Ovary (tissue), 7 donors: ENCODE measurements at regions not wholly inside any gene's neighbourhood (a gene's known extent, or its start where the extent isn't known, plus 50 kb on each side); places are given as distances from the start of the nearest gene placed in this dataset.

Experiments
- DNase-seq, 5 donors: peaks; one replicate each; pipeline ENCODE4 v3.0.0-alpha.2; 2019 to 2020
- H3K27ac ChIP-seq, 2 donors: fragments of 200-600 bp; one replicate each; pipeline versions ENCODE4 v1.5.1 to v1.8.0; 2019 to 2022
- H3K27me3 ChIP-seq: fragments of 200-600 bp; one replicate; pipeline ENCODE4 v1.8.0; 2022
- H3K36me3 ChIP-seq: fragments of 200-600 bp; sonication (generic); one replicate; pipeline ENCODE4 v1.5.1; 2019
- H3K4me1 ChIP-seq: one replicate; pipeline ENCODE4 v1.8.1; 2013; ENCODE audit warnings: mild to moderate bottlenecking, moderate library complexity; ENCODE audit not compliant: insufficient read depth
- H3K4me3 ChIP-seq: fragments of 200-600 bp; sonication (generic); one replicate; pipeline ENCODE4 v1.5.1; 2017
- H3K9me3 ChIP-seq, 2 donors: fragments of 200-600 bp in 1 of 2; sonication (generic) in 1 of 2; one replicate each; pipeline versions ENCODE4 v1.5.1 to v1.8.1; 2013 to 2019; ENCODE audit warnings: mild to moderate bottlenecking in 1 of 2, moderate library complexity in 1 of 2
- EP300 ChIP-seq: sonication (generic); formaldehyde crosslinking; IDR thresholded peaks from one replicate; pipeline ENCODE4 v1.6.1; 2017; ENCODE audit warnings: antibody characterized with exemption
- POLR2A ChIP-seq: fragments of 450-650 bp; IDR thresholded peaks from one replicate; pipeline ENCODE4 v1.6.1; 2017; ENCODE audit warnings: antibody characterized with exemption, mild to moderate bottlenecking, moderate library complexity
- WGBS, 3 donors: extraction: QIAGEN DNeasy Blood & Tissue Kit in 1 of 3; methylation state at CpG; one replicate each; pipeline versions ENCODE4 v1.1.5 to v1.1.7; 2013 to 2017; 5-methylcytosine and 5-hydroxymethylcytosine counted together
- intact Hi-C, 4 donors: fragments of 100-400 bp; cut with DNase I; formaldehyde crosslinking; loops; one replicate each; pipeline versions ENCODE4 v1.11.0 to v1.15.1; 2022 to 2023
- TF ChIP-seq, protein P1 (sequence below), 3 donors: fragments of 450-650 bp in 2 of 3; fragments of 200-600 bp in 1 of 3; IDR thresholded peaks; one replicate each; pipeline versions ENCODE4 v1.5.1 to v1.8.0; 2016 to 2022; ENCODE audit warnings: antibody characterized with exemption in 3 of 3, mild to moderate bottlenecking in 1 of 3
- donor health status: DM: no; HTN: no; CAD: no; lungs with moderate emphysema.
- donor health status: DM: no; HTN: no; CAD: no.
- donor health status: Bipolar disorder and iron deficiency.
- donor health status: DM: no; HTN: no; CAD: no.
- donor health status: DM: yes; HTN: yes; CAD: no.

DNA sequence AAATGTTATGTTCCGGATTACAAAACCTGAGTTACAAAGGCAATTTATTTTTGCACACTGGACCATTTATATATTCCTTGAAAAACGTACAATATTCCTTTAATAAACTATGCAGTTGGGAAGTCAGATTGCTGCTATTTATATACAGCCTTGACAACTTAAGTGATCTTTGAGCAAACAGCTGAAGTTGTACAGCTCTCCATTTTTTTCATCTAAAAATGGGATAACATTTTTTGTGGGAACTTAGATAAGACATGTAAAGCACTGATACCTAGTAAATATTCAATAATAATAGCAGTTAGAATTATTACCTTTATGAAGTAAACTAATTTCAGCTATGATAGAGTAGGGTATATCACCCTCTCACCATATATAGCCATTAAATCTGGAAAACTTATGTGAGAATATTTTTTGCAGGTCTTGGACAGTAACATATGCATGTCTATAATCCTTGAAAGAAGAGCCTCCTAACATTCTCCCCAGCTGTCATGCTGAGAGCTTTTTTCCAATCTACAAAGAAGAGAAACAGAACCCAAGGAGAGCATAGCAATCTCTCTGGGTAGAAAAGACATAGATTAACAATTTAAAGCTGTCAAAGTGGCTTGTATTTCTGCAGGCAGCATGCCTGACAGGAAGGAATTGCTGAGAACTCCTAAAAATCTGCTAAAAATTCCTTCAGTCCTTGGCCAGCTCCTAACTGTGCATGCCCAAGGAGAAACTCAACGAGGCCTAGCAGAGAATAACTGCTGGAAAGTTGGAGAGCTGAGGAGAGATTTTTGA is 326.0 kb downstream of the CRPPA start:
- WGBS, 3 donors = 37 to 50% (median 43%) methylated on average over 3 of the region's 3 CpGs
- H3K36me3 ChIP-seq = no peaks in the 10 kb centered on the region
- H3K9me3 ChIP-seq = no peaks in the 10 kb centered on the region
- H3K27me3 ChIP-seq = no peaks in the 10 kb centered on the region
- intact Hi-C loops = no loop called here
- H3K27ac ChIP-seq = no peak overlapping the region
- no peak overlapping the region for H3K4me3 ChIP-seq
- DNase-seq = no peak
- TF ChIP-seq, protein P1, sequence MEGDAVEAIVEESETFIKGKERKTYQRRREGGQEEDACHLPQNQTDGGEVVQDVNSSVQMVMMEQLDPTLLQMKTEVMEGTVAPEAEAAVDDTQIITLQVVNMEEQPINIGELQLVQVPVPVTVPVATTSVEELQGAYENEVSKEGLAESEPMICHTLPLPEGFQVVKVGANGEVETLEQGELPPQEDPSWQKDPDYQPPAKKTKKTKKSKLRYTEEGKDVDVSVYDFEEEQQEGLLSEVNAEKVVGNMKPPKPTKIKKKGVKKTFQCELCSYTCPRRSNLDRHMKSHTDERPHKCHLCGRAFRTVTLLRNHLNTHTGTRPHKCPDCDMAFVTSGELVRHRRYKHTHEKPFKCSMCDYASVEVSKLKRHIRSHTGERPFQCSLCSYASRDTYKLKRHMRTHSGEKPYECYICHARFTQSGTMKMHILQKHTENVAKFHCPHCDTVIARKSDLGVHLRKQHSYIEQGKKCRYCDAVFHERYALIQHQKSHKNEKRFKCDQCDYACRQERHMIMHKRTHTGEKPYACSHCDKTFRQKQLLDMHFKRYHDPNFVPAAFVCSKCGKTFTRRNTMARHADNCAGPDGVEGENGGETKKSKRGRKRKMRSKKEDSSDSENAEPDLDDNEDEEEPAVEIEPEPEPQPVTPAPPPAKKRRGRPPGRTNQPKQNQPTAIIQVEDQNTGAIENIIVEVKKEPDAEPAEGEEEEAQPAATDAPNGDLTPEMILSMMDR (IDR thresholded peaks at IDR 0.05) = no peak
- TF ChIP-seq EP300 (no peak), POLR2A (no peak)
- no peaks in the 10 kb centered on the region for H3K4me1 ChIP-seq

DNA sequence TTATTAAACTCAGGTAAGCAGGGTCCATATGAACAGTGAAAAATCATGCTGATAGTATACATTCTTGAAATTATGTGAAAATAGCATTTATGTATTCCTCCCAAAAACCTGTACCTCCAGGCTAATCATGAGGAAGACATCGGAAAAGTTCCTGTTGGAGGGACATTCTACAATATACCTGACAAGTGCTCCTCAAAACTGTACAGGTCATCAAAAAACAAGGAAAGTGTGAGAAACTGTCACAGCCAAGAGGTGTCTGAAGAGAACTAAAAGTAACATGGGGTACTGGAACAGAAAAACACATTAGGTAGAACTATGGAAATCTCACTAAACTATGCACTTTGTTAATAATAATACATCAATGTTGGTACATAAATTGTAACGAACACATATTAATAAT is 326.7 kb downstream of the CRPPA start:
- no peak for DNase-seq

DNA sequence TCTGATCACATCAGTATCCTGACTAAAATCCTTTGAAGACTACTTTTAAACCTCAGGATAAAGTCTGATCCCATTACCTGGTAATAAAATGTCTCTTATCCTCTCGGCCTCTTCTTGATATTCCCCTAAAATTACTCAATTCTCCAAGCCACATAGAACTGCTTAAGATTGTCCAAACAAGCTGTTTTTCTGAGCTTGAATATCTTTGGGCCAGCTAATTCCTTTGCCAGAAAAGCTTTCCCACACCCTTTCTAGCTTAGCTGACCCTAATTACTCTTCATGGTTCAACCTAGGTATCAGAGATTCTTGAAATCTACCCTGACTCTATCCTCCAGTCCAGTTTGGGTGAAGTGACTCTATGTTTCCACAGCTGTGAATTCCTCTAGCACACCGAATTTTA is 328.6 kb downstream of the CRPPA start:
- TF ChIP-seq, protein P1 (IDR thresholded peaks at IDR 0.05) = no peak
- TF ChIP-seq POLR2A (no peak), EP300 (no peak)
- Histone ChIP-seq H3K27me3 (no peaks in the 10 kb centered on the region), H3K4me1 (no peaks in the 10 kb centered on the region)

More for the DNA sequence above, 326.7 kb downstream of the CRPPA start:
- no peaks in the 10 kb centered on the region for H3K4me1 ChIP-seq
- TF ChIP-seq EP300 = no peak
- TF ChIP-seq POLR2A = no peak
- TF ChIP-seq, protein P1 (IDR thresholded peaks at IDR 0.05) = no peak
- H3K4me3 ChIP-seq = no peak overlapping the region
- no peaks in the 10 kb centered on the region for H3K27me3 ChIP-seq
- no peaks in the 10 kb centered on the region for H3K9me3 ChIP-seq
- 90 to 92% (median 92%) methylated on average over 2 of the region's 2 CpGs for WGBS, 3 donors
- H3K27ac ChIP-seq = no peak overlapping the region
- intact Hi-C loops = no loop called here
- no peaks in the 10 kb centered on the region for H3K36me3 ChIP-seq

DNA sequence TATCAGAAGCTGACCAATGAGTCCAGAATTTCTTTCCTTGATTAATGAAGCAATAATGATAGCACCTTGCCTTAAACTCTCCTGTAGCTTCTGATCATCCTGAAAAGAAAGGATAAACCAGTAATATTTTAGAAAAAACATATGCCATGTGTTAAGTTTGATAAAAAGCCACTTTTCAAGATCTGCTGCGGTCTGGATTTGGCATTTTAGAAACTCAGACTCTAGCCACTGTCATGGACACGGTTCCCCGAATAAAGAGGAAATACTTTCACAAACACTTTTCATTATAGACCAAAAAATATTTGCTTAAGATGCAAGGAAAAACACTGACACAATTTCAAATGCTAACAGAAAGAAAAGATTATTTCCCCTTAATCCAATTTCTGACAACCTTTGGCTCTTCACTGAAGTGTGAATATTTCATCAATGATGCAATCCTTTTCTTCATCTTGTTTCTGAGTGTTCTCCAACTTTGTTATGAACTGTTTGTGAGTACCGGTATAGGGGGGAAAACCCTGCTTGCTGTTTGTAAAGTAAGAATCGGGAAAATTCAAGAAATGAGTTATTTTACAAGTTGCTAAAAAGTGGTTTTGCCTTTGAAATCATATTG is 329.5 kb downstream of the CRPPA start:
- H3K9me3 ChIP-seq = no peaks in the 10 kb centered on the region
- no peak for DNase-seq
- H3K4me1 ChIP-seq = no peaks in the 10 kb centered on the region
- H3K27me3 ChIP-seq = no peaks in the 10 kb centered on the region
- intact Hi-C loops = no loop called here
- no peaks in the 10 kb centered on the region for H3K36me3 ChIP-seq
- TF ChIP-seq POLR2A (no peak), EP300 (no peak)
- TF ChIP-seq, protein P1 (IDR thresholded peaks at IDR 0.05) = no peak
- no peak overlapping the region for H3K27ac ChIP-seq
- WGBS, 3 donors = 61 to 78% (median 73%) methylated on average over 5 of the region's 5 CpGs
- no peak overlapping the region for H3K4me3 ChIP-seq

More for the DNA sequence above, 328.6 kb downstream of the CRPPA start:
- Histone ChIP-seq H3K4me3 (no peak overlapping the region), H3K36me3 (no peaks in the 10 kb centered on the region), H3K9me3 (no peaks in the 10 kb centered on the region), H3K27ac (no peak overlapping the region)
- WGBS, 3 donors = 85 to 95% (median 90%) methylated on average over 2 of the region's 2 CpGs
- no peak for DNase-seq
- intact Hi-C loops = no loop called here
